SK-N-SH (cell line): ENCODE measurements at regions not wholly inside any gene's neighbourhood (a gene's known extent, or its start where the extent isn't known, plus 50 kb on each side); places are given as distances from the start of the nearest gene placed in this dataset.

ENCODE experiments used
- CTCF ChIA-PET: fragments of 300-600, 350-600 bp; formaldehyde crosslinking; extraction: SDS; loops from one replicate; lab custom pipeline; 2021; lab: Yijun Ruan, JAX
- POLR2A ChIA-PET: fragments of 350-600 bp; sonication (Branson Sonifier 250); formaldehyde crosslinking; extraction: SDS; loops from one replicate; lab custom pipeline; 2020; ENCODE audit warnings: antibody characterized with exemption, inconsistent platforms; lab: Yijun Ruan, JAX
- DNase-seq: peaks from one replicate; pipeline ENCODE4 v3.0.0; 2012
- H2AFZ ChIP-seq: fragments of 200-600 bp; sonication (generic); 2 replicates; pipeline ENCODE4 v1.8.1; 2016; ENCODE audit warnings: antibody characterized with exemption, mild to moderate bottlenecking, low read depth
- H3F3A ChIP-seq: fragments of 200-600 bp; sonication (generic); replicated peaks from 2 replicates; pipeline ENCODE3; 2016; ENCODE audit warnings: antibody characterized with exemption, mild to moderate bottlenecking; ENCODE audit not compliant: insufficient read depth
- H3K27ac ChIP-seq, 2 experiments: fragments of 200-500 bp in 1 of 2; fragments of 200-600 bp in 1 of 2; sonication (Bioruptor generic) in 1 of 2; sonication (generic), shearing (Covaris generic) in 1 of 2; 2 replicates each; pipeline versions ENCODE4 v1.5.1 to v1.6.1; 2014 to 2016; ENCODE audit warnings: low read depth in 2 of 2, inconsistent platforms in 1 of 2, low read length in 1 of 2, mild to moderate bottlenecking in 1 of 2, mixed read lengths in 1 of 2
- H3K27me3 ChIP-seq: fragments of 200-600 bp; sonication (generic), shearing (Covaris generic); 2 replicates; pipeline ENCODE4 v1.6.1; 2016; ENCODE audit warnings: mixed run types; ENCODE audit not compliant: insufficient read depth
- H3K36me3 ChIP-seq, 2 experiments: fragments of 200-500 bp in 1 of 2; fragments of 200-600 bp in 1 of 2; sonication (Bioruptor generic) in 1 of 2; sonication (generic) in 1 of 2; replicated peaks in 1 of 2; 2 replicates each; pipeline versions ENCODE3 to v1.5.1; 2014 to 2016; ENCODE audit warnings: low read length in 1 of 2, mild to moderate bottlenecking in 1 of 2; ENCODE audit not compliant: insufficient read depth in 2 of 2, control insufficient read depth in 1 of 2
- H3K4me1 ChIP-seq, 2 experiments: fragments of 200-500 bp in 1 of 2; fragments of 200-600 bp in 1 of 2; sonication (Bioruptor generic) in 1 of 2; sonication (generic), shearing (Covaris generic) in 1 of 2; 2 replicates each; pipeline versions ENCODE4 v1.5.1 to v1.6.1; 2014 to 2016; ENCODE audit warnings: low read depth in 1 of 2, low read length in 1 of 2, mixed run types in 1 of 2; ENCODE audit not compliant: insufficient read depth in 2 of 2, control insufficient read depth in 1 of 2
- H3K4me2 ChIP-seq: fragments of 200-600 bp; sonication (generic), shearing (Covaris generic); 2 replicates; pipeline ENCODE4 v1.6.1; 2017; ENCODE audit warnings: mixed run types
- H3K4me3 ChIP-seq, 2 experiments: fragments of 200-500 bp in 1 of 2; fragments of 200-600 bp in 1 of 2; sonication (Bioruptor generic) in 1 of 2; sonication (generic), shearing (Covaris generic) in 1 of 2; 2 replicates each; pipeline versions ENCODE4 v1.5.1 to v1.8.1; 2014 to 2016; ENCODE audit warnings: low read depth in 2 of 2, inconsistent platforms in 1 of 2, low read length in 1 of 2, mild to moderate bottlenecking in 1 of 2, mixed read lengths in 1 of 2, moderate library complexity in 1 of 2
- H3K79me2 ChIP-seq: fragments of 200-600 bp; sonication (generic); 2 replicates; pipeline ENCODE4 v1.8.1; 2017; ENCODE audit warnings: mild to moderate bottlenecking; ENCODE audit not compliant: insufficient read depth
- H3K9ac ChIP-seq: fragments of 200-600 bp; sonication (generic); 2 replicates; pipeline ENCODE4 v1.6.1; 2017; ENCODE audit warnings: mixed run types
- H3K9me2 ChIP-seq: fragments of 200-600 bp; sonication (generic); 2 replicates; pipeline ENCODE4 v1.6.1; 2017; ENCODE audit warnings: mixed run types
- H3K9me3 ChIP-seq: fragments of 200-600 bp; sonication (generic); 2 replicates; pipeline ENCODE4 v1.6.1; 2017; ENCODE audit warnings: mixed run types, mild to moderate bottlenecking, moderate library complexity
- H4K20me1 ChIP-seq: fragments of 200-600 bp; sonication (generic); 2 replicates; pipeline ENCODE4 v1.6.1; 2017; ENCODE audit warnings: mild to moderate bottlenecking, mixed run types; ENCODE audit not compliant: insufficient read depth
- ELF1 ChIP-seq: IDR thresholded peaks from 2 replicates; pipeline ENCODE4 v1.4.0; 2012
- EP300 ChIP-seq, 2 experiments: IDR thresholded peaks; 2 replicates each; pipeline versions ENCODE4 v1.4.0 to v1.6.1; 2012; ENCODE audit warnings: borderline replicate concordance in 1 of 2, low read depth in 1 of 2, low read length in 1 of 2
- FOSL2 ChIP-seq: IDR thresholded peaks from 2 replicates; pipeline ENCODE4 v1.4.0; 2012; ENCODE audit warnings: low read depth, mild to moderate bottlenecking, moderate library complexity, borderline replicate concordance
- GATA2 ChIP-seq: sonication (generic); formaldehyde crosslinking; IDR thresholded peaks from 2 replicates; pipeline ENCODE4 v1.5.0; 2020; ENCODE audit warnings: mild to moderate bottlenecking, missing genetic modification reagents
- MXI1 ChIP-seq: IDR thresholded peaks from 2 replicates; pipeline ENCODE4 v1.6.1; 2012; ENCODE audit warnings: mild to moderate bottlenecking, low read depth, low read length, improper control_type of control experiment
- REST ChIP-seq: IDR thresholded peaks from 2 replicates; pipeline ENCODE4 v1.6.1; 2012; ENCODE audit warnings: mild to moderate bottlenecking, low read depth, low read length, moderate library complexity
- RFX5 ChIP-seq: IDR thresholded peaks from 2 replicates; pipeline ENCODE4 v1.6.1; 2012; ENCODE audit warnings: mild to moderate bottlenecking, improper control_type of control experiment, low read length
- SIN3A ChIP-seq: IDR thresholded peaks from 2 replicates; pipeline ENCODE4 v1.6.1; 2012; ENCODE audit warnings: low read depth, mild to moderate bottlenecking, low read length, moderate library complexity, borderline replicate concordance
- SMC3 ChIP-seq: IDR thresholded peaks from 2 replicates; pipeline ENCODE4 v1.6.1; 2012; ENCODE audit warnings: low read depth, low read length, improper control_type of control experiment
- USF1 ChIP-seq: IDR thresholded peaks from 2 replicates; pipeline ENCODE4 v1.4.0; 2012; ENCODE audit warnings: low read depth, borderline replicate concordance
- YY1 ChIP-seq: IDR thresholded peaks from 2 replicates; pipeline ENCODE4 v1.4.0; 2012; ENCODE audit warnings: low read depth, mild to moderate bottlenecking
- WGBS: methylation state at CpG from one replicate; pipeline ENCODE4 v1.1.6; 2017; ENCODE audit warnings: low lambda C conversion rate; 5-methylcytosine and 5-hydroxymethylcytosine counted together
- TF ChIP-seq, protein P1 (sequence below): fragments of 150-350 bp; IDR thresholded peaks from 2 replicates; pipeline ENCODE4 v1.6.1; 2016; ENCODE audit warnings: mild to moderate bottlenecking, low read depth, low read length

DNA sequence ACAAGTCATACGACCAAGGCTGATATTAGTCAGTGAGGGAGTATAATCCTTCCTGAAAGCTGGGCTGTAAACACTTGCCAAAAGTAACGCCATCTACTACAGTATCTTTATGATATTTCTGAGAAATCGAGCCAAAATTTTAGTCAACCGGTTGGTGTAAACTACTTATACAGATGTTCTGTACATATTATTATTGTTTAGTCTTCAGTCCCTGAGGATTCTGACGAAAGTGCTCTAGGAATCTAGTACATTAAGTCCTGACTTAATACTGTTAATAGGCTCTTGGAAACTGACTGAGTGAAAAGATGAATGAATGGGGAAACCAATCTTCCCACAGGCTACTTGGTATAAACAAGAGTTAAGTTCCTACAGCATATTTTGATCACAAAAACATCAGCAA lies 274.3 kb downstream of the USP25 start:
- Histone ChIP-seq H3K4me3 (no peak overlapping the region), H2AFZ (no peak overlapping the region), H3K9ac (no peak overlapping the region), H3F3A (no peaks in the 10 kb centered on the region), H4K20me1 (no peaks in the 10 kb centered on the region), H3K27me3 (no peaks in the 10 kb centered on the region), H3K4me2 (no peak overlapping the region), H3K4me1 (no peaks in the 10 kb centered on the region; a peak in 1 of 4 replicates), H3K27ac (no peak overlapping the region), H3K9me2 (no peaks in the 10 kb centered on the region), H3K9me3 (no peaks in the 10 kb centered on the region), H3K36me3 (no peaks in the 10 kb centered on the region), H3K79me2 (no peaks in the 10 kb centered on the region)
- TF ChIP-seq REST: no peak
- DNase-seq: no peak
- ChIA-PET CTCF (no interaction called here), POLR2A (no interaction called here)
- WGBS: 68% methylated on average over 5 of the region's 5 CpGs

- Histone ChIP-seq H3K9ac (no peak overlapping the region), H3K27me3 (no peaks in the 10 kb centered on the region), H3K9me3 (no peaks in the 10 kb centered on the region), H3K36me3 (no peaks in the 10 kb centered on the region), H3K79me2 (no peaks in the 10 kb centered on the region), H3K4me3 (no peak overlapping the region), H3F3A (no peaks in the 10 kb centered on the region), H3K4me1 (no peaks in the 10 kb centered on the region; a peak in 1 of 4 replicates), H3K27ac (no peak overlapping the region), H3K4me2 (no peak overlapping the region), H2AFZ (no peak overlapping the region), H3K9me2 (no peaks in the 10 kb centered on the region), H4K20me1 (no peaks in the 10 kb centered on the region)
- TF ChIP-seq FOSL2 (no peak), YY1 (no peak), EP300 (IDR thresholded peaks at IDR 0.05; ENCODE audit: borderline replicate concordance in 1 of 2, low read depth in 1 of 2, low read length in 1 of 2) (no peak)
- CTCF ChIA-PET: no interaction called here
- no peak for DNase-seq
- POLR2A ChIA-PET: no interaction called here
- 81% methylated on average over 6 of the region's 7 CpGs for WGBS
Measured at GRCh38 chr21:16004523-16004922, 274.7 kb downstream of the USP25 start.

DNA sequence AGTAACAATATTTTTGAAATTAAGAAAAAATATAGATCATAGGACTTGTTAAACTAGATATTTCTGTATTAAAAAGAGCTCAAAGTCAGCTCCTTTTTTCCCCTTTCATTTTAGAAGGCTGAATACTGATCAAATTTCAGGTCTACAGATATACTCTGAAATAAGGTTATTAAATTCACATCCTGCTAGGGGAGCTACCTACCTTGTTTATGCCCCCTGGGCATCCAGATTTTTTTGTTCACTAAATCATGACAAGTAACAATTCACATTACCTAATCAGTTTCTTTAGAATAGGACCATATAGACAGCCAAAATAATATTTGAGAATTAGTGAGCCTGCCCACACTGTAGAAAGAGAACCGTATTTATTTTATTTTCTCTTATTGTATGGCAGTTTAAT lies 276.2 kb downstream of the USP25 start:
- Histone ChIP-seq H3K27me3 (no peaks in the 10 kb centered on the region), H3K9me3 (no peaks in the 10 kb centered on the region), H3K9me2 (no peaks in the 10 kb centered on the region), H3K4me2 (no peak overlapping the region), H4K20me1 (no peaks in the 10 kb centered on the region), H3K4me1 (no peaks in the 10 kb centered on the region; a peak in 1 of 4 replicates), H3F3A (no peaks in the 10 kb centered on the region), H2AFZ (no peak overlapping the region), H3K36me3 (no peaks in the 10 kb centered on the region), H3K27ac (no peak overlapping the region), H3K9ac (no peak overlapping the region), H3K79me2 (no peaks in the 10 kb centered on the region), H3K4me3 (no peak overlapping the region)
- POLR2A ChIA-PET: no interaction called here
- no peak for DNase-seq
- WGBS: 86% methylated on average over 1 of the region's 1 CpG
- CTCF ChIA-PET: interaction anchor here (1.1 to 1.5 kb wide), 2 partner anchors 11 to 412 kb away, joined by 3 to 4 read pairs; no protein-coding TSS in a partner anchor
- TF ChIP-seq ELF1 (no peak), MXI1 (no peak), SIN3A (no peak), REST (no peak), EP300 (IDR thresholded peaks at IDR 0.05; ENCODE audit: borderline replicate concordance in 1 of 2, low read depth in 1 of 2, low read length in 1 of 2) (no peak), FOSL2 (no peak), RFX5 (no peak), SMC3 (no peak), GATA2 (CRISPR knock-in tag) (no peak), USF1 (no peak)
- TF ChIP-seq, protein P1, sequence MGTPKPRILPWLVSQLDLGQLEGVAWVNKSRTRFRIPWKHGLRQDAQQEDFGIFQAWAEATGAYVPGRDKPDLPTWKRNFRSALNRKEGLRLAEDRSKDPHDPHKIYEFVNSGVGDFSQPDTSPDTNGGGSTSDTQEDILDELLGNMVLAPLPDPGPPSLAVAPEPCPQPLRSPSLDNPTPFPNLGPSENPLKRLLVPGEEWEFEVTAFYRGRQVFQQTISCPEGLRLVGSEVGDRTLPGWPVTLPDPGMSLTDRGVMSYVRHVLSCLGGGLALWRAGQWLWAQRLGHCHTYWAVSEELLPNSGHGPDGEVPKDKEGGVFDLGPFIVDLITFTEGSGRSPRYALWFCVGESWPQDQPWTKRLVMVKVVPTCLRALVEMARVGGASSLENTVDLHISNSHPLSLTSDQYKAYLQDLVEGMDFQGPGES: no peak
